WTC11 (cell line): ENCODE measurements at regions not wholly inside any gene's neighbourhood (a gene's known extent, or its start where the extent isn't known, plus 50 kb on each side); places are given as distances from the start of the nearest gene placed in this dataset.
A peak's percentile ranks its signal among the peaks of the same experiment; 100 is the strongest.

ENCODE experiments used
- ATAC-seq: fragments of 200-7000 bp; cut with Tn5 transposase; 2 replicates; pipeline ENCODE4 v1.10.0; 2021; ENCODE audit warnings: mild to moderate bottlenecking, moderate library complexity
- CTCF ChIA-PET: fragments of 300-600 bp; sonication (Branson Sonifier 250); formaldehyde crosslinking; loops from one replicate; lab custom pipeline; 2021; ENCODE audit warnings: antibody characterized with exemption; lab: Charles Lee
- POLR2A ChIA-PET: fragments of 350-600 bp; sonication (Branson Sonifier 250); formaldehyde crosslinking; loops from one replicate; lab custom pipeline; 2021; ENCODE audit warnings: antibody characterized with exemption; lab: Charles Lee
- DNase-seq: peaks from one replicate; pipeline ENCODE4 v3.0.0; 2021; ENCODE audit warnings: low spot score
- H3K27ac Mint-ChIP-seq: 2 replicates; pipeline ENCODE4 v1.8.0; 2021; ENCODE audit warnings: mixed read lengths
- H3K27me3 Mint-ChIP-seq: 2 replicates; pipeline ENCODE4 v1.8.0; 2021; ENCODE audit warnings: low read depth, mild to moderate bottlenecking, moderate library complexity, mixed read lengths
- H3K36me3 Mint-ChIP-seq: 2 replicates; pipeline ENCODE4 v1.8.0; 2021; ENCODE audit warnings: mixed read lengths
- H3K4me1 Mint-ChIP-seq: 2 replicates; pipeline ENCODE4 v1.8.0; 2022; ENCODE audit warnings: mixed read lengths
- H3K4me3 Mint-ChIP-seq: 2 replicates; pipeline ENCODE4 v1.8.0; 2021; ENCODE audit warnings: mild to moderate bottlenecking, moderate library complexity, mixed read lengths
- H3K9me3 Mint-ChIP-seq: 2 replicates; pipeline ENCODE4 v1.8.0; 2021; ENCODE audit warnings: mixed read lengths
- CREM ChIP-seq: sonication (generic); formaldehyde crosslinking; IDR thresholded peaks from 2 replicates; pipeline ENCODE4 v1.8.1; 2022; ENCODE audit warnings: mild to moderate bottlenecking, missing genetic modification reagents, moderate library complexity
- FOXP1 ChIP-seq: sonication (generic); formaldehyde crosslinking; IDR thresholded peaks from 2 replicates; pipeline ENCODE4 v1.8.0; 2022; ENCODE audit warnings: missing genetic modification reagents, mild to moderate bottlenecking, moderate library complexity, borderline replicate concordance
- HMGA2 ChIP-seq: fragments of 250-450 bp; sonication (Bioruptor Pico); IDR thresholded peaks from 2 replicates; pipeline ENCODE4 v1.4.0; 2021; ENCODE audit warnings: mild to moderate bottlenecking, moderate library complexity
- NR2C2 ChIP-seq: sonication (generic); formaldehyde crosslinking; IDR thresholded peaks from 2 replicates; pipeline ENCODE4 v1.8.0; 2022; ENCODE audit warnings: mild to moderate bottlenecking, missing genetic modification reagents
- SMAD3 ChIP-seq: sonication (generic); formaldehyde crosslinking; IDR thresholded peaks from 2 replicates; pipeline ENCODE4 v1.8.0; 2022; ENCODE audit warnings: missing genetic modification reagents, mild to moderate bottlenecking, borderline replicate concordance
- ZNF138 ChIP-seq: sonication (generic); formaldehyde crosslinking; conservative IDR thresholded peaks from 2 replicates; pipeline ENCODE4 v1.8.1; 2022; ENCODE audit warnings: mild to moderate bottlenecking, moderate library complexity, missing genetic modification reagents
- ZNF671 ChIP-seq: fragments of 250-450 bp; sonication (Bioruptor Pico); IDR thresholded peaks from 2 replicates; pipeline ENCODE4 v1.8.0; 2021; ENCODE audit warnings: mild to moderate bottlenecking
- TF ChIP-seq, protein P1 (sequence below): fragments of 250-450 bp; sonication (Bioruptor Pico); IDR thresholded peaks from 2 replicates; pipeline ENCODE4 v2.1.2; 2022; ENCODE audit warnings: mild to moderate bottlenecking, moderate library complexity
- TF ChIP-seq, protein P2 (sequence below): fragments of 250-450 bp; sonication (Bioruptor Pico); IDR thresholded peaks from 2 replicates; pipeline ENCODE4 v1.9.0; 2021; ENCODE audit warnings: moderate library complexity, mild to moderate bottlenecking, inconsistent platforms, borderline replicate concordance
- TF ChIP-seq, protein P3 (sequence below): fragments of 250-450 bp; sonication (Bioruptor Pico); IDR thresholded peaks from 2 replicates; pipeline ENCODE4 v1.9.0; 2021; ENCODE audit warnings: mild to moderate bottlenecking
- TF ChIP-seq, protein P4 (sequence below): fragments of 250-450 bp; sonication (Bioruptor Pico); IDR thresholded peaks from 2 replicates; pipeline ENCODE4 v1.8.0; 2021; ENCODE audit warnings: mild to moderate bottlenecking

DNA sequence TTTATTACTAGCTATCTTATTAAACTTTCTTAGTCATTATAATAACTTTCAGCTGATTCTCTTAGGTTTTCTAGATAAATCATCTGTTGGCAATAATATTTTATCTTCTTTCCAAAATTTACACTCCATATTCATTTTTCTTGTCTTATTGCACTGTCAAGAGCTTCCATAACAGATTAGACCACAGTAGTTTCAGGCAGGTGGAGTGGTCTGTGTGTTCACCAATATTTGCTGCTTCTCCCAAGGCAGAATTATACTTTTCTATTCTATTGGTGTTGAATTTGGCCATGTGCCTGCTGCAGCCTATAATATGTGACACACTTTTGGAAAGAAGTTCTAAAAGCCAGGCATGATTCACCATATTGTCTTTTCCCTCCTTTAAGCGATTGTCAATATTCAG is 422.8 kb downstream of the GATA3 start (continued):
- TF ChIP-seq, protein P1, sequence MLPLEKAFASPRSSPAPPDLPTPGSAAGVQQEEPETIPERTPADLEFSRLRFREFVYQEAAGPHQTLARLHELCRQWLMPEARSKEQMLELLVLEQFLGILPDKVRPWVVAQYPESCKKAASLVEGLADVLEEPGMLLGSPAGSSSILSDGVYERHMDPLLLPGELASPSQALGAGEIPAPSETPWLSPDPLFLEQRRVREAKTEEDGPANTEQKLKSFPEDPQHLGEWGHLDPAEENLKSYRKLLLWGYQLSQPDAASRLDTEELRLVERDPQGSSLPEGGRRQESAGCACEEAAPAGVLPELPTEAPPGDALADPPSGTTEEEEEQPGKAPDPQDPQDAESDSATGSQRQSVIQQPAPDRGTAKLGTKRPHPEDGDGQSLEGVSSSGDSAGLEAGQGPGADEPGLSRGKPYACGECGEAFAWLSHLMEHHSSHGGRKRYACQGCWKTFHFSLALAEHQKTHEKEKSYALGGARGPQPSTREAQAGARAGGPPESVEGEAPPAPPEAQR (CRISPR knock-in tag) = no peak

DNA sequence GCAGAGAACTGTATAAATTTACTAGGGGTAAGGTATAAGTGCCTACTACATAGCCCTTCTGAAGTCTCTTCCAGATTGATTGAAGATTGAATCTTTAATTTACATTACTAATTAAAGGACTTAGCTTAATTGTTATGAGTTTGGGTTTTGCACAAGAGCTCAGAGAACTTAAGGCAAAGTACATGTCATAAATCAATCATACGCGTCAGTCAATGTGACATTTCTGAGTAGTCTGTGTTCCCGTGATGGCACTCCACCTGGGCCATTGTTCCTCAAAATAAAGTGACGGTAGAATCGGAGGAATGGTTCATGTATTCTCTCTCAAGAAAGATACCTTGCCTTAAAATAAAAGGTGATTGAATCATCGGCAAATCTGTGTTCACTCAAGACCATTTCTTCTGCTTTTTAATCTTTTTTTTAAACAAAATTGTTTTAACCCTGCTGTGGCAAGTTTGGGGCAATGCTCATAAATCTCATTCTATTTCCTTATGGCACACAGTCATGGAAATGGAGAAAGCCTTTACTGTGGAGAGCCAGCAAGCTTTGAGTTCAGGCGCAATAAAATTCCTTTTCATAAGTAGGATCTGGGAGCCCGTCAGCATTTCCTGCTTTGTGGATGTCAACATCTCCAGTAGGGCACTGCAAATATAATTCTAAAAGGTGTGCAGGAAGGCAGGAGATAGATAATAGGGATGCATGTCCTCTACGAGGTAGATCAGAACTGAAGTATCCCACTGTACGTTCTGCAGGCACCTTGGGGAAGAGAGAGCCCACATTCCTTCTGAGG is 427.4 kb downstream of the GATA3 start:
- peaks cover 8% of the 10 kb centered on the region for H3K9me3 Mint-ChIP-seq
- TF ChIP-seq, protein P2, sequence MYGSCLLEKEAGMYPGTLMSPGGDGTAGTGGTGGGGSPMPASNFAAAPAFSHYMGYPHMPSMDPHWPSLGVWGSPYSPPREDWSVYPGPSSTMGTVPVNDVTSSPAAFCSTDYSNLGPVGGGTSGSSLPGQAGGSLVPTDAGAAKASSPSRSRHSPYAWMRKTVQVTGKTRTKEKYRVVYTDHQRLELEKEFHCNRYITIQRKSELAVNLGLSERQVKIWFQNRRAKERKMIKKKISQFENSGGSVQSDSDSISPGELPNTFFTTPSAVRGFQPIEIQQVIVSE = no peak
- TF ChIP-seq NR2C2 (CRISPR knock-in tag) (no peak), SMAD3 (CRISPR knock-in tag) (no peak), ZNF671 (CRISPR knock-in tag) (no peak), HMGA2 (CRISPR knock-in tag) (no peak)
- TF ChIP-seq, protein P3, sequence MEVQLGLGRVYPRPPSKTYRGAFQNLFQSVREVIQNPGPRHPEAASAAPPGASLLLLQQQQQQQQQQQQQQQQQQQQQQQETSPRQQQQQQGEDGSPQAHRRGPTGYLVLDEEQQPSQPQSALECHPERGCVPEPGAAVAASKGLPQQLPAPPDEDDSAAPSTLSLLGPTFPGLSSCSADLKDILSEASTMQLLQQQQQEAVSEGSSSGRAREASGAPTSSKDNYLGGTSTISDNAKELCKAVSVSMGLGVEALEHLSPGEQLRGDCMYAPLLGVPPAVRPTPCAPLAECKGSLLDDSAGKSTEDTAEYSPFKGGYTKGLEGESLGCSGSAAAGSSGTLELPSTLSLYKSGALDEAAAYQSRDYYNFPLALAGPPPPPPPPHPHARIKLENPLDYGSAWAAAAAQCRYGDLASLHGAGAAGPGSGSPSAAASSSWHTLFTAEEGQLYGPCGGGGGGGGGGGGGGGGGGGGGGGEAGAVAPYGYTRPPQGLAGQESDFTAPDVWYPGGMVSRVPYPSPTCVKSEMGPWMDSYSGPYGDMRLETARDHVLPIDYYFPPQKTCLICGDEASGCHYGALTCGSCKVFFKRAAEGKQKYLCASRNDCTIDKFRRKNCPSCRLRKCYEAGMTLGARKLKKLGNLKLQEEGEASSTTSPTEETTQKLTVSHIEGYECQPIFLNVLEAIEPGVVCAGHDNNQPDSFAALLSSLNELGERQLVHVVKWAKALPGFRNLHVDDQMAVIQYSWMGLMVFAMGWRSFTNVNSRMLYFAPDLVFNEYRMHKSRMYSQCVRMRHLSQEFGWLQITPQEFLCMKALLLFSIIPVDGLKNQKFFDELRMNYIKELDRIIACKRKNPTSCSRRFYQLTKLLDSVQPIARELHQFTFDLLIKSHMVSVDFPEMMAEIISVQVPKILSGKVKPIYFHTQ (CRISPR knock-in tag) = no peak
- TF ChIP-seq, protein P4, sequence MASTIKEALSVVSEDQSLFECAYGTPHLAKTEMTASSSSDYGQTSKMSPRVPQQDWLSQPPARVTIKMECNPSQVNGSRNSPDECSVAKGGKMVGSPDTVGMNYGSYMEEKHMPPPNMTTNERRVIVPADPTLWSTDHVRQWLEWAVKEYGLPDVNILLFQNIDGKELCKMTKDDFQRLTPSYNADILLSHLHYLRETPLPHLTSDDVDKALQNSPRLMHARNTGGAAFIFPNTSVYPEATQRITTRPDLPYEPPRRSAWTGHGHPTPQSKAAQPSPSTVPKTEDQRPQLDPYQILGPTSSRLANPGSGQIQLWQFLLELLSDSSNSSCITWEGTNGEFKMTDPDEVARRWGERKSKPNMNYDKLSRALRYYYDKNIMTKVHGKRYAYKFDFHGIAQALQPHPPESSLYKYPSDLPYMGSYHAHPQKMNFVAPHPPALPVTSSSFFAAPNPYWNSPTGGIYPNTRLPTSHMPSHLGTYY (CRISPR knock-in tag) = no peak
- TF ChIP-seq, all 79 proteins: peak for 0
- Mint-ChIP-seq H3K27ac (no peak overlapping the region), H3K4me3 (no peak overlapping the region), H3K4me1 (peaks cover 18% of the 10 kb centered on the region), H3K36me3 (peaks cover 7% of the 10 kb centered on the region), H3K27me3 (peaks cover 42% of the 10 kb centered on the region)
- ChIA-PET POLR2A (no interaction called here), CTCF (interaction anchor here (1.0 kb wide), 1 partner anchor 32 kb away, joined by 3 read pairs; no protein-coding TSS in a partner anchor)
- no peak for DNase-seq
- no peak for ATAC-seq

DNA sequence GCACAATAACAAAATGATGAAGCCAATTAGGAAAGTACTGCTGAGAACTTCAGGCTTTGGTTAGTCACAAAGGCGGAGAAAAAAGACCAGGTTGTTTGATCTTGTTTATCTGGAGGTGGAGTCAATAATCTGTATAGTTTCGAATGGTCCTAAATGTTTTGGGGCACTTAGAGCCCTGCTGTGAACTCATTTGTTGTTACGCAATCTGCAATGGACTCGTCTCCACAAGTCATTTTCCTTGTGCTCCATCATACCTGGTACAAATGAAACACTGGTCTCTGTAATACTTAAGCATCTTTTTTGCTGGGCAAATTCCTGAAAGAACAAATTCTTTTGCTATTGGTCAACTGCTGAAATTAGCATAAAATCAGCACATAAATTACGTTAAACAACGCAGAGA is 430.5 kb downstream of the GATA3 start:
- Mint-ChIP-seq H3K9me3 (peaks cover 5% of the 10 kb centered on the region; the same call in 1 of the 2 replicates), H3K27me3 (peaks cover 45% of the 10 kb centered on the region), H3K4me3 (no peak overlapping the region), H3K4me1 (peaks cover 26% of the 10 kb centered on the region), H3K27ac (no peak overlapping the region), H3K36me3 (no peaks in the 10 kb centered on the region)
- TF ChIP-seq ZNF138 (CRISPR knock-in tag) = no peak
- TF ChIP-seq, protein P4 (CRISPR knock-in tag) = no peak
- DNase-seq (no peak), ATAC-seq (no peak)
- ChIA-PET POLR2A (no interaction called here), CTCF (no interaction called here)

DNA sequence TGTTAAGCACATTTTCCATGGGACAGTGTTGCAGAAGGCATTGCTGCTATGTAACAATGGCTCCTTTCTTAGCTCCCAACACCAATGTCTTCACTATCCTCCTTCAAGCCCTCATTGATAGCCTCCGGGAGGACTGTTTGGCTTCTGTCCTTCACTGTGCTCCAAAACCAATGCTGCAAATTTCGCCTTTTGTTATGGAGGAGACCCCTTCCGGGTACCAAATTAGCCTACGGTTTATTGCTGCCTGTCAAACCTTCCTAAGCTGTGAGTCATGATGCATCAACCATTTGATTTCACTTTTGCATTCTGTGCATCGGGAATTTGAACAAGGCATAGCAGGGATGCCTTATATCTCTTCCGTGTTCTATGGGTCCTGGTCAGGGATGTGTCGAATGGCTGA is 432.9 kb downstream of the GATA3 start:
- peaks cover 5% of the 10 kb centered on the region; the same call in 1 of the 2 replicates for H3K9me3 Mint-ChIP-seq
- POLR2A ChIA-PET = no interaction called here

More for the DNA sequence above, 432.9 kb downstream of the GATA3 start:
- CTCF ChIA-PET = interaction anchor here (1.1 kb wide), 1 partner anchor 26 kb away, joined by 3 read pairs; no protein-coding TSS in a partner anchor
- ATAC-seq (peak; percentile 30), DNase-seq (no peak)
- peaks cover 26% of the 10 kb centered on the region for H3K4me1 Mint-ChIP-seq
- no peaks in the 10 kb centered on the region for H3K36me3 Mint-ChIP-seq
- H3K27me3 Mint-ChIP-seq = peaks cover 31% of the 10 kb centered on the region
- H3K4me3 Mint-ChIP-seq = no peak overlapping the region
- TF ChIP-seq CREM (CRISPR knock-in tag) (no peak), FOXP1 (CRISPR knock-in tag) (no peak)
- no peak overlapping the region for H3K27ac Mint-ChIP-seq
